ENCODE measurements at regions not wholly inside any gene's neighbourhood (a gene's known extent, or its start where the extent isn't known, plus 50 kb on each side); places are given as distances from the start of the nearest gene placed in this dataset.

- TF ChIP-seq CTCF (IDR thresholded peaks at IDR 0.05) (no peak), POLR2A (IDR thresholded peaks at IDR 0.05) (no peak)
Measured at GRCh38 chr1:232291261-232291660, 338.7 kb downstream of the SIPA1L2 start.

All from Peyer's patch (tissue), 4 donors.